ENCODE measurements at regions not wholly inside any gene's neighbourhood (a gene's known extent, or its start where the extent isn't known, plus 50 kb on each side); places are given as distances from the start of the nearest gene placed in this dataset.
"Not testable (repeated sequence)": the region's sequence is repeated elsewhere in the genome, so short reads cannot be mapped to it uniquely, and the experiment has no call there.

- intact Hi-C loops (cut with DNase I, micrococcal nuclease) = no loop called here
- DNase-seq (no peak), ATAC-seq (no peak)
These were observed 286.5 kb upstream of the NT5E start for GRCh38 chr6:85163156-85164080.

DNA sequence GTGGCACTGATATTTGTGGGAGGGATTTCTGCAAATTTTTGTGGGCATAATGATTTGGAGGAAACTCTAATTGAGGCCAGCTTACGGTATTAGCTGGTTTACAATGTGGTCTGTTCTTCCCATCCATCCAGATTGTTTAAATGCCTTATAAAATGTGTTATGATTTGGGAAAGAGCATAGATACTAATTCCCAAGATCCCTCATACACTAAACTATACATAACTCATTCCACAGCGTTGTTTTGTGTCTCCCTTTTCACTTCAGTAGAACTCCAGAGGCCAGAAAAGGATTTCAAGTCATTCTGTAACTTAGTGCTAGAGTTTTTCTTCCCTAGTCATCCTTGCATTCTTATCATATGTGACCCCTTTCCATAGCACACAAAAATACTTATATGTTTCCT is 292.6 kb upstream of the NT5E start:
- DNase-seq = no peak
- ATAC-seq = no peak
- intact Hi-C loops (cut with DNase I, micrococcal nuclease) = no loop called here

GRCh38 chr6:85143676-85144075 is 306.2 kb upstream of the NT5E start:
- intact Hi-C loops (cut with DNase I, micrococcal nuclease) = no loop called here
- ATAC-seq (no peak), DNase-seq (no peak)

DNA sequence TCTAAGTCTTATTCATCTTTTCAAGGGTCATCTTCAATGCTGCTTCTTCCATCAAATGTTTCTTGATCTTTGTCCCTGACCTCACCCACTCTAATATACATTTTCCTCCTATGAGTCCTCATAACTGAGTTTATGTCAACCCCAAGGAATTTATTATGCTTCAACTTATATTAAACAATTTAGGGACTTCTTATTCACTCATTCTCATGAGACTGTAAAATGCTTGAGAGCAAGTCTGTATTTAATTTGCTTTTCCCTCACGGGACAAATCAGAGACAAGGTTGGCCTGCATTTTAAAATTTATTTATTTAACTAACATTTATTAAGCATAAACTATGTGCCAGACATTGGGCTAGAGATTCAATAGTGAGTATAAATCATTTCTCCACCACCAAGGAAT is 312.0 kb upstream of the NT5E start:
- no peak for ATAC-seq
- intact Hi-C loops (cut with DNase I, micrococcal nuclease) = no loop called here
- no peak for DNase-seq

DNA sequence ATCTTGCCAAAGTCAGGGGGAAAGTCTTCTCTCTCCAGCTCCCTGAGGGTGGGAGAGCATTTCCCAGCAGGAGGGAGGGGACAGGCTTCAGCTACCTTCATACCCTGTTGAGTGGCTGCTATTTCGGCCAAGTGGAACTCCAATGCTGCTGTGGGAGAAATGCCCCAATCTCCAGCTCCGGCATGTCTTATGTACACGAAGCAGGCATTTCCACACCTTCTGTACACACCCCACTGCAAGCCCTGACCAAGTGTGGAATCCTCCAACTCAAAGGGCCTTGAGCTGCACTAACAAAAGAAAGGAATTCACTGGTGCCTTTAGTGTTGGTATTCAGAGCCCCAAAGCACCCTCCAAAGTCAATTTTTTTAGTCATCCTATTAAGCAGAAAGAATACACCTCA is 313.6 kb upstream of the NT5E start:
- ATAC-seq (no peak), DNase-seq (no peak)
- intact Hi-C loops (cut with DNase I, micrococcal nuclease) = no loop called here

DNA sequence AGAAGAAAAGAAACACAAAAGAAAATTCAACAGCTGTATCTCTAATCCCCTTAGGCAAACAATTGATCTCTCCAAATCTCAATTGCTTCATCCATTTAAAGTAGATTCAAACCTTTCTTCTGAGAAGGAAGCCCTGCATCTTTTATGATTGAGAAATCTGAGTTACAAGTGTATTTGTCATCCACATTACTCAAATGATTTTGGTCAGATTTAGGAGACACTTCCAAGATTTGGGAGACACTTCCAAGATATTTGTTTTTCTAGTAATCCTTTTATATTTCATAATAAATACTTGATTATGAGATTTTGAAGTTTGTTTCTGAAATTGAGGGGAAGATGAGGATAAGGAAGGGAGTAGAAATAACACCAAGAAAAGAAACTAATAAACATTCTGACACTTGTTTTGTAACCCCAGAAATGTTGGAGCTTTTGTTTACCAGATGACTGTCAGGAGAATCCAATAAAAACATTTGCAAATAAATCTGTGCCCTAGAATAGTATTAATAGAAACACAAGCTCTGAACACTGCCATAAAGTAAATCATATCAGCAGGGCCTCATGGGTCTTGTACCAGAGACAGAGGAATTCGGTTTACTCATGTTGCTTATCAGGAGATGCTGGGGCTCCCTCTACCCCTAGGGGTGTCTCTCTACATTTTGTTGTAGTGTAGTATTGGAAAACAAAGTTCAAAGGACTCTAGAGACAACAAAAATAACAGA is 314.3 kb upstream of the NT5E start:
- intact Hi-C loops (cut with DNase I, micrococcal nuclease) = no loop called here
- ATAC-seq = no peak
- no peak for DNase-seq

GRCh38 chr6:85134172-85134571 is 315.7 kb upstream of the NT5E start:
- ATAC-seq = no peak
- intact Hi-C loops (cut with DNase I, micrococcal nuclease) = no loop called here

DNA sequence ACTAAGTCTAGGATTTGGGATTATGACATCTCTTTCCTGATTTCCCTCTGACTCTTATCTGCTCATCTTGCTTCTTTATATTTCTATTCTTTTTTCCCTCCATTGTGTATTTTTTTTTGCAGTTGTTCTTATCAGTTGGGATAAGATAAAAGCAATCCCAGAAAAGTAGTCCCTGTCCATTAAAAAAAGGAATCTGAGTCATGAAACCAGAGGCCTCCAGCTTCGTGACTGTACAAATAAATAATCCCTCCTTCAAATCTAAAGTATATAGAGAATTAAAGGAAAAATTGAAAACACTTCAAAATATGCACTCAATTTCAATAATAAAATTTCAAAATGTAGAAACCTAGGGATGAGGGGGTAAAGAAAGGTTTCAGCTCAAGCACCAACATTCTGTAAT is 317.8 kb upstream of the NT5E start:
- intact Hi-C loops (cut with DNase I, micrococcal nuclease) = no loop called here
- no peak for ATAC-seq
- DNase-seq = no peak

More at GRCh38 chr6:85134172-85134571, 315.7 kb upstream of the NT5E start:
- DNase-seq = no peak

DNA sequence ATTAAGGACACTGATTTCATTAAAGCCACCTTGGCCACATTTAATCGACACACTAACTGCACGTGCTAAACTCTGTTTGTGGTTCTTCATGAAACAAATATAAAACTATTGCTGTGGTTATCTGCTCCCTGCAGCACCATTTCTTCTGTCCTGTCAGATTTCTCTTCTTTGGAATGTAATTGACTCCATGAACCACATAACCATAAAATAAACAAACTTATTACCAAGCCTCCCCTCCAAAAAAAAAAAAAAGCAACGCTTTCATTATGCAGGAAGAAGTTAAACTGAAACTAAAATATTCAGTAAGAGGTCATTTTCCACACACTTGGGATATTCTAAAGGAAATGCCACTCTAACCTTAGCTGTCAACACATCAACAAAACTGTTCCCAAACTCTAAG is 319.1 kb upstream of the NT5E start:
- ATAC-seq = no peak
- intact Hi-C loops (cut with DNase I, micrococcal nuclease) = no loop called here
- no peak for DNase-seq

DNA sequence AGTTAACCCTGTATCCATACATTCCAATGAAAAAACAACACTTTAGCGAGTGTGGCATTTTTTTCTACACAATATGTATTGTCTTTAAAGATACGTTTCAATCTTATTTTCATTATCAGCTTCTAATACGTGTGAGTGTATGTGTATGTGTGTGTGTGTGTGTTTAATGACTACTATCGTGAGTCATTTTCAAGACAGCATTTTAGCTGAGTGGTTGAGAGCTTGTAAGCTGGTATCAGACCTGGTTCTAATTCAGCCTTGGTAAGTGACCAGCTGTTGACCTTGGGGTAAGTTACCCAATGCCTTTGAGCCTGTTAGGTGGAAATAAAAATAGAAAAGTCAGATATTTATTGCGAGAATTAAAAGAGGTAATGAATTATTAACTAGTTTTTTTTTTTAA is 320.0 kb upstream of the NT5E start:
- ATAC-seq = no peak
- intact Hi-C loops (cut with DNase I, micrococcal nuclease) = no loop called here
- DNase-seq = no peak

- DNase-seq (no peak), ATAC-seq (no peak)
- intact Hi-C loops (cut with DNase I, micrococcal nuclease) = no loop called here
These were observed 321.1 kb upstream of the NT5E start for GRCh38 chr6:85128781-85129180.

- ATAC-seq; intact Hi-C loops (cut with DNase I, micrococcal nuclease); DNase-seq: not testable (repeated sequence)
These were observed 321.6 kb upstream of the NT5E start for GRCh38 chr6:85128256-85128655.

DNA sequence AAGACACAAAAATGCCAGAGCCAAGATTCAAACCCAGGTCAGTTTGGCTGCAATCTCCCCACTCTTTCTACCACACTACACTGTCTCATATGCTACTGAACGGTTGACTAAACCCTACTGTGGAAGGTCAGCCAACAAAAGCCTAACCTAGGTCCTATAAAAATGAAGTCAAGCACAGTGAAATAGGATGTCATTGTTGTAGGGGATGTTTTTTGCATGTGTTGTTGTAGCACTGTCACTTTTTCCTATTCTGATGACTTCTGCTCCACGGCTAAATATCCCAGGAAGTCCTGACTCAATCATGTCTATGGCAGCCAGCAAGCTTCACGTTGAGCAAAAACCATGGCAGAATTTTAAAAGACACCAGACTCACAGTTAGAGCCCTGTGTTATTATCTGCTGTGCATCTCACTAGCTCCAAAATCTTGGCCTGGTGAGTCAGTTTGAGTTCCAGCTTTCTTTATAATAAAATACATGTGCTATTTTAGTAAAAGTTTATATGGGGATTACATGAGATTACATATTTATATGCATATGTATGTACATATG is 322.1 kb upstream of the NT5E start:
- no peak for DNase-seq
- ATAC-seq = no peak
- intact Hi-C loops (cut with DNase I, micrococcal nuclease) = no loop called here

- DNase-seq (no peak), ATAC-seq (no peak)
- intact Hi-C loops (cut with DNase I, micrococcal nuclease) = no loop called here
These were observed 322.8 kb upstream of the NT5E start for GRCh38 chr6:85127168-85127498.

GRCh38 chr6:85126485-85127167 is 323.3 kb upstream of the NT5E start:
- intact Hi-C loops (cut with DNase I, micrococcal nuclease) = no loop called here
- DNase-seq = peak in 1 of 2 donors; percentile 26
- ATAC-seq = no peak

DNA sequence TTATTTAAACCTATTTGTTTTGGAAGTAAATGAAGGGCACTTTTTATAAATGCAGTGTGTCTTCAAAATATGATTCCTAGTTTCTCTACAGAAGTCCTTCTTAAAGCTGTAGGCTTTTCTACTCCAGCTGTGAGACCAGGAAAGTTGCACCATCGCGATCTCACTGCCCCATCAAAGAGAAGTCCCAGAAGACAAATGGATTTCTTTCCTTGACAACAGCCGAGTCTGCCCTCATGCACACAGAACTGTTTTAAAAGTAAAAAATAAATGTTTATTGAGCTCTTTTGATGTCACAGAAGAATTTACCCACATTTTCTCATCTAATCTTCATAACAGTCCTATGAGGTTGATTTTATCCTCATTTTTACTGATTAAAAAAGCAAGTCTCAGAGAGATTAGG is 324.4 kb upstream of the NT5E start:
- intact Hi-C loops (cut with DNase I, micrococcal nuclease) = no loop called here
- ATAC-seq (no peak), DNase-seq (no peak)

GRCh38 chr6:85124472-85125354 is 325.2 kb upstream of the NT5E start:
- intact Hi-C loops (cut with DNase I, micrococcal nuclease) = no loop called here
- no peak for DNase-seq
- no peak for ATAC-seq

- ATAC-seq = no peak
- intact Hi-C loops (cut with DNase I, micrococcal nuclease) = no loop called here
- DNase-seq = no peak
These were observed 328.7 kb upstream of the NT5E start for GRCh38 chr6:85121158-85121557.

All from left colon (tissue), 2 donors.